ENCODE measurements at regions not wholly inside any gene's neighbourhood (a gene's known extent, or its start where the extent isn't known, plus 50 kb on each side); places are given as distances from the start of the nearest gene placed in this dataset.

GRCh38 chr7:26507108-26507987, 215.7 kb downstream of the SNX10 start:
- no peak for TF ChIP-seq POLR2A (IDR thresholded peaks at IDR 0.05)
- no peak for TF ChIP-seq CTCF (IDR thresholded peaks at IDR 0.05)

Data from testis (tissue), 2 donors.